PC-3 (cell line): ENCODE measurements at regions not wholly inside any gene's neighbourhood (a gene's known extent, or its start where the extent isn't known, plus 50 kb on each side); places are given as distances from the start of the nearest gene placed in this dataset.

Experiments used
- EZH2 ChIP-seq: fragments of 300-600 bp; sonication (generic); IDR thresholded peaks from one replicate; pipeline ENCODE4 v1.6.1; 2017; ENCODE audit warnings: antibody characterized with exemption, mild to moderate bottlenecking, low read length; ENCODE audit not compliant: unreplicated experiment
- EZH2phosphoT487 ChIP-seq: fragments of 300-600 bp; sonication (generic); IDR thresholded peaks from 2 replicates; pipeline ENCODE4 v1.6.1; 2018; ENCODE audit warnings: mild to moderate bottlenecking, antibody characterized with exemption, low read length, borderline replicate concordance
- TF ChIP-seq, protein P1 (sequence below): fragments of 300-600 bp; sonication (generic); conservative IDR thresholded peaks from 2 replicates; pipeline ENCODE4 v1.5.1; 2017; ENCODE audit warnings: antibody characterized with exemption, low read depth, mild to moderate bottlenecking, low read length

DNA sequence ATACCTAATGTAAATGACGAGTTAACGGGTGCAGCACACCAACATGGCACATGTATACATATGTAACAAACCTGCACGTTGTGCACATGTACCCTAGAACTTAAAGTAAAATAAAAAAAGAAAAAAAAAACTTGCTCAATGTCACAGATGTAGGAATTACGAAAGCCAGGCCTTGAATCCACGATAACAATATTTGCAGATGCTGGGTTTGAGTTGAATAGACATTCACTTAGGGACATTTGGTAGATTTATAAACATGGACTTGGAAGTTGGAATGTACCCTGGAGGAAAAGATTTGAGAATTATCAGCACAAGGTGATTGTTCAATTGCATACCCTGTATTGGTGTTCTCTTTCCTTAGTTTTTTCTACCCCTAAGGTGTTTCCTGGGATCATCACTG is 260.2 kb upstream of the PEX5L start:
- TF ChIP-seq, protein P1, sequence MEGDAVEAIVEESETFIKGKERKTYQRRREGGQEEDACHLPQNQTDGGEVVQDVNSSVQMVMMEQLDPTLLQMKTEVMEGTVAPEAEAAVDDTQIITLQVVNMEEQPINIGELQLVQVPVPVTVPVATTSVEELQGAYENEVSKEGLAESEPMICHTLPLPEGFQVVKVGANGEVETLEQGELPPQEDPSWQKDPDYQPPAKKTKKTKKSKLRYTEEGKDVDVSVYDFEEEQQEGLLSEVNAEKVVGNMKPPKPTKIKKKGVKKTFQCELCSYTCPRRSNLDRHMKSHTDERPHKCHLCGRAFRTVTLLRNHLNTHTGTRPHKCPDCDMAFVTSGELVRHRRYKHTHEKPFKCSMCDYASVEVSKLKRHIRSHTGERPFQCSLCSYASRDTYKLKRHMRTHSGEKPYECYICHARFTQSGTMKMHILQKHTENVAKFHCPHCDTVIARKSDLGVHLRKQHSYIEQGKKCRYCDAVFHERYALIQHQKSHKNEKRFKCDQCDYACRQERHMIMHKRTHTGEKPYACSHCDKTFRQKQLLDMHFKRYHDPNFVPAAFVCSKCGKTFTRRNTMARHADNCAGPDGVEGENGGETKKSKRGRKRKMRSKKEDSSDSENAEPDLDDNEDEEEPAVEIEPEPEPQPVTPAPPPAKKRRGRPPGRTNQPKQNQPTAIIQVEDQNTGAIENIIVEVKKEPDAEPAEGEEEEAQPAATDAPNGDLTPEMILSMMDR, result no peak
- TF ChIP-seq EZH2, result no peak
- no peak for TF ChIP-seq EZH2phosphoT487
